SHP77 treated with DMSO at 0.1 percent for 48 hours (cell line): ENCODE measurements at regions not wholly inside any gene's neighbourhood (a gene's known extent, or its start where the extent isn't known, plus 50 kb on each side); places are given as distances from the start of the nearest gene placed in this dataset.
A peak's percentile ranks its signal among the peaks of the same experiment; 100 is the strongest.

Source experiments
- DNase-seq: peaks from one replicate; lab custom pipeline; 2025; lab: John Stamatoyannopoulos, UW

DNA sequence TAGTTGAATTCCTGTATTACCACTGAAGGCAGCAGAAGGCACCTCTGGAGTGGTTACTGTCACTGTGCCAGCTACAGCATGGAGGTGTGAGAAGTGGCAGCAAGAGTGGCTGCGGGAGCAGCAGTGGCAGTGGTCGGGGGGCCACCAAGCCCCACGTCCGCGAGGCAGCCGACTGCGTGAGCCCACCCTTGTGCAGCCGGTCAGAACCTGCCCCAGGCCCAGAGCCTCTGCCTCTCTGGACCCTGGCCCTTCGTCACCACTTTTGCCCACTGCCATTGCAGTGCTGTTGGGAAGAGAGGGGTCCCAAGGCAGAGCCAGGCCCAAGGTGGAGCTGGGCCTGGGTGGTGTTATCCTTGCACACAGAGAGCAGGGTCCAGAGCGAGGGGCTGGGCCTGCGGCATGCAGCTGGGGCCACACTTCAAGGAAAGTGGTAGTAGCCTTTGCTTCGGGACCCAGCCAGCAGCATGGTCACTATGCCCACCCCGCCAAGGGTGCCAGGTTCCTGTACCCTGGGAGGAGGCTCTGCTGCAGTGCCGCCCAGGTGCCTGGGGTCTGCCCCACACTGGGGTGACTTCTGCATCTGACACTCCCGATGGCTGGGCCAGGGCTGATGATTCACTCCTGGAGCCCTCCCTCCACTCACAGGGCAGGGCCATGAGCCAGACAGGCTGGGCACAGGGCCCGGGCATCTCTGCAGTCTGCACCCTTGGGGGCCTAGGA, 450.1 kb upstream of the LRATD1 start:
- no peak for DNase-seq

DNA sequence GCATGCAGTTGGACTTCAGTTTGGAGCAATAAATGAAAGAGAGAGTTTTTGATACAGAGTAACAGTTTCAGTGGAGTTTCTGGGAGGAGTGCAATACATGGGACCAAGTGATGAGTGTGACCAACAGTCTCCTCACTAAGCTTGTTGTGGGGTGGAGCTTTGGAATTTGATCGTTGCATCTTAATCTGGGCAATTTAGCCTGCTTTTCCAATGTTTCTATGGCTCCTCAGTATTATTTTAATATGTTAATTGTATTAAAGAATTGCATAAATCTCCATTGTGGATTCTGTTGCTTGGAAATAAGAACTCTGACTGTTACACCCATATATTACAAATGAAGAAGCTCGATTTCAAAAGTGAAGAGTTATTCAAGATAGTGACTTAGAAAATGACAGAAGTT, 446.6 kb upstream of the LRATD1 start:
- no peak for DNase-seq

GRCh38 chr2:14188446-14188845, 444.1 kb upstream of the LRATD1 start:
- no peak for DNase-seq

GRCh38 chr2:14189929-14190328, 442.6 kb upstream of the LRATD1 start:
- DNase-seq = no peak

DNA sequence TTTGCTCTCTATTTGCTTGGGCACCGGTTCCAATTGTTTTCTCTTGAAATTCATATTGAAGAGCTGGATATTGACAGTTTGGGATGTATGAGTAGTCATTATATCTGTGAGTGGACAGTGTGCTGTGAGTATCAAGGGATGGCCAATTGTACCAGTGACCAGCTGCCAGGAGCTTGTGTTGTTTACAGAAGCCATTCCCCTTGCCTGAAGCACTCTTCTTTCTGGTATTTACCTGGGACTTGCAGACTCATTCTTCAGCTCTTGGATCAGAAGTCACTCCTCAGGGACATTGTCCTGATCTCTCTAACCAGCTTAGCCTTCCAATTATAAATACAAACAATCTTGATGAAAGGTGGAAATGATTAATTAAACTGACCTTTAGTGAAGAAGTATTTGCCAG, 438.3 kb upstream of the LRATD1 start:
- peak; percentile 82 for DNase-seq

DNA sequence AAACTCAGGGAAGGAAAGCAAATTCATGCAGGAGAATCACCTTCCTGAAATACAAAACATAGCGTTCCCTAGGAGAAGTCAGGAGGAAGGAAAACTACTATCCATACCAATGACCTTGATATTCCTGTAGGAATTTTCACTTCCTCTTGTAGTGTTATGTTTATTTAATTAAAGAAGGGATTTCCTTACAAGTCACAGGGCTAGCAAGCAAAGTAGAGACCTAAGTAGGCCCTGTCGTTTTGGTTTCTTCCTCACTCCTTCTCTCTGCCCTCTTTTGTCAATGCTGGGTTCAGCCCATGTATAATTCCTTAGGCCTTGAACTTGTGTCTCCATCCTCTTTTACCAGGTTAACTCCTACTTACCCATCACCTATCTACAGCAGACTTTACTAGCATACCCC, 435.2 kb upstream of the LRATD1 start:
- DNase-seq = no peak

- DNase-seq = no peak
These were observed 433.5 kb upstream of the LRATD1 start for GRCh38 chr2:14199040-14199439.

- no peak for DNase-seq
These were observed 413.2 kb upstream of the LRATD1 start for GRCh38 chr2:14219306-14219705.

DNA sequence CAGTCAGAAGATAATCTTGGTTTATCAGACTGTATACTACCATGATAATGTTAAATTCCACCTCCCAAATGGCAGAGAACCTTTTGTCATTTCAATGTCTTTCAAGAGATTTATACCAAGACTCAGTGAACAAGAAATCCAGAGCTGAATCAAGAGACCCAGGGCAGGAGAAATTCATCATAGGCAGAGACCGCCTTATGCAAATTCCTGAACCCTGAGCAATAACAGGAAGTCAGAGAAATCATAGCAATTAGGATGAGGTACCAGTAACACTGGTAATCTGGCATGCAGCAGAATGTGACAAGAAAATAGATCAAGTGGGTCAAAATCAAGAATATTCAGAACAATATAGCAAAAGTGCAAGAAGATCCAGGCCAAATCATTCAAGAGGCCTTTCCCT, 412.4 kb upstream of the LRATD1 start:
- DNase-seq = no peak

- no peak for DNase-seq
These were observed 411.1 kb upstream of the LRATD1 start for GRCh38 chr2:14221466-14221865.

DNA sequence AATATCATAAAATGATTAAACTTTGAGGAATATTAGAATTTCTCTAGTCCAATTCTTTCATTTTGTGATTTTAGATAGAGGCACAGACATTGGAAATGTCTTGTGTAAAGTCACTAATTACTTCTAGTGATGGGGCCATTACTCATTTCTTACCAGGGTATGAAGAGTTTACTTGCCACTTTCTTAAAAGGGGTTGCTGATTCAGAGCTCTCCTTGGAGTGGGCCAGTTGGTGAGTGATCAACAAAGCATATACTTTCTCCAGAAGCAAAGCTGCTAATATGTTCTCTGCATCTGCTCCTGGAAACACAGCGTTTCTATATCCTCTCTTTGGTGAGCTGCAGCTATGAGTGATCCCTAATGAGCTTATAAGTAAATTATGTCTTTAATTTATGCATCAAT, 408.9 kb upstream of the LRATD1 start:
- DNase-seq = no peak

- DNase-seq = no peak
These were observed 401.1 kb upstream of the LRATD1 start for GRCh38 chr2:14231391-14231898.

DNA sequence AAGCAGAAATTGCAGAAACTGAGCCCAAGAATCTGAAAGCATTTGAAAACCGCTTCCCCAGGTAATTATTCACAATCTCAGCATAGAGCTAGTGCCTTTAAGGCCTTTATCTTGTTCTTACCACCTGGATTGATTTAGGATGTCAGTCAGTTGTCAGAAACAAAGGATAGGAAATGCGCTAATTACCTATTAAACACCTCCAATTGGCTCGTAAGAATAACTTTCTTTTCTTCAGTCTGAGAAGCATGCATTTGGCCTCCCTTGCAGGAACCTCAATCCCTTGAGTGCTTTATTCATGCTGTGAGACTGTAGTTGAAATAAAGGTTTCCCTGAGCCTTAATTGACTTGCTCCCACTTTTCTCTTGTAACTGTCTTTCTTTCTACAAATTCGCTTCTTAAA, 400.3 kb upstream of the LRATD1 start:
- no peak for DNase-seq

DNA sequence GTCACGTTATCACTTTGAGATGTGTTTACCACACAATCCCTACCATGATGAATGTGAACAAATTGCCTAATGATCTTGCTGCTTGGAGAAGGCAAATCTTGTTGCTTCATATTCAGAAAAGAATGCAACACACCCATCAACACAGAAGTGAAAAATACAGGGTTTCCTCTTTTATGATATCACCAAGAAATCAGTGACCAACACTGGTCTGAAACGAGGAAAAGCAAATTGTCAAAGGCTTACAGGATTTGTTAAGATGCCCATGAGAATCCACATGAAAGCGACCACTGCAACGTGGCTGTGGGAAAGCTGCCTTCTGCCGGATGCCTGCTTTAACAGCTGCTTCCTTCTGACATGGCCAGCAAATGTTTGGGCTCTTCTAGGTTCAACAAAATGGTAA, 397.6 kb upstream of the LRATD1 start:
- DNase-seq = no peak

GRCh38 chr2:14235667-14236066, 396.9 kb upstream of the LRATD1 start:
- no peak for DNase-seq

DNA sequence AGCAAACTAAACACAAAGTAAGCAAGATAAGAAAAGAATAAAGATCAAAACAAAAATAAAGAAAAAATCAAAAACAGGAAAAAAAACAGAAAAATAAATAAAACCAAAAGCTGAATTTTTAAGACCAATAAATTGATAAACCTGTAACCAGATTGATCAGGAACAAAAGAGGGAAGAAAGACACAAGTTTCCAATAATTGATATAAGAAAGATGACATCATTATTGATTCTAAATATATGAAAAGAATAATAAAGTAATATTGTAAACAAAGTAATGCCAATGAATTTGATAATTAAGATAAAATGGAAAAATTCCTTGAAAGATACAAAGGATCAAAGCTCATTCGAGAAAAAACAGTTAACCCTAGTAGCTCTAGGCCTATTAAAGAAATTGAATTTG, 394.6 kb upstream of the LRATD1 start:
- DNase-seq = no peak

DNA sequence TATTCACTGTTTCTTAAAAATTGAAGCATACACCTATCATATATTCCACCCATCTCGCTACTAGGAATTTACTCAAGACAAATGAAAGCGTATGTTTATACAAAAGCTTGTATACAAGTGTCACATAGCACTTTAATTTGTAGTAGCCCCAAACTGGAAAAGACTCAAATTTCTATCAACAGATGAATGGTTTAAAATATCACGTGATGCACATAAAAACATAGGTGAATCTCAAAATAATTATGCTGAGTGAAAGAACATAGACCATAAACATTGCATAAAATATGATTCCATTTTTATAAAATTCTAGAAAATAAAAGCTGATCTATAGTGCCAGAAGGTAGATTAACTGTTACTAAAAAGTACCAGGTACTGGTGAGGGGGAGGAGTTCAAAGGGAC, 392.9 kb upstream of the LRATD1 start:
- no peak for DNase-seq

GRCh38 chr2:14240868-14241267, 391.6 kb upstream of the LRATD1 start:
- DNase-seq = no peak

GRCh38 chr2:14245901-14246300, 386.6 kb upstream of the LRATD1 start:
- DNase-seq = no peak

DNA sequence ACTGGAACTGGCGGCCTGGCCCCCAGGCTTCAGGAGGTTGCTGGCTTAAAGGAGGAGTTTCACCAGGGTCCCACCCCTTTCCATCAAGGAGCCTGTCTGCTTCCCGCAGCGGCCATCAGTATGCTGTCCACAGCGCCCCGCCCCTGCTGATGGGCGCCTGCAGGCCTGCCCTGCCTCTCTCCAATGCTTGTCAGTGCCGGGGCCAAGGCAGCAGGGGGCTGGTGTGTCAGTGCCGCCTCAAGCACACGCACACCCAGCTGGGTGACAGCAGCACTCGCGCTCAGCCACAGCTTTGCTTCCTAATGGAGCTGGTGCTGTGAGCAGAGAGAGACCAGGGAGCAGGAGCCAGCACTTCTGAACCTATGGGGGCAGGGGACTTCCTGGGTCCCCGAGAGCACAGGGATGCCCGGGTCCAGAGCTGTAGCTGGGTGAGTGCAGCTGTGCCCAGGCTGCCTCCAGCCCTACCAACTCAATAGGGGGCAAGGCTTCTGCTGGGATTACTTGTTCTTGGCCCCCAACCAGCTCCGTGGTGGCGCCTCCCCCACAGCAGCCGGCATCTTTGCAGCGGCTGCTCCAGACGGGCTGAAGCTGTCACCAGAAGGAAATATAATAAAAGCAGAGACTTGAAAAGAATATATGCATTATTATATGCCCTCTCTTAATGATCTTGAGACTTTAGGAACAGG, 377.2 kb upstream of the LRATD1 start:
- DNase-seq = peak; percentile 85

- DNase-seq = no peak
These were observed 375.6 kb upstream of the LRATD1 start for GRCh38 chr2:14256890-14257289.

DNA sequence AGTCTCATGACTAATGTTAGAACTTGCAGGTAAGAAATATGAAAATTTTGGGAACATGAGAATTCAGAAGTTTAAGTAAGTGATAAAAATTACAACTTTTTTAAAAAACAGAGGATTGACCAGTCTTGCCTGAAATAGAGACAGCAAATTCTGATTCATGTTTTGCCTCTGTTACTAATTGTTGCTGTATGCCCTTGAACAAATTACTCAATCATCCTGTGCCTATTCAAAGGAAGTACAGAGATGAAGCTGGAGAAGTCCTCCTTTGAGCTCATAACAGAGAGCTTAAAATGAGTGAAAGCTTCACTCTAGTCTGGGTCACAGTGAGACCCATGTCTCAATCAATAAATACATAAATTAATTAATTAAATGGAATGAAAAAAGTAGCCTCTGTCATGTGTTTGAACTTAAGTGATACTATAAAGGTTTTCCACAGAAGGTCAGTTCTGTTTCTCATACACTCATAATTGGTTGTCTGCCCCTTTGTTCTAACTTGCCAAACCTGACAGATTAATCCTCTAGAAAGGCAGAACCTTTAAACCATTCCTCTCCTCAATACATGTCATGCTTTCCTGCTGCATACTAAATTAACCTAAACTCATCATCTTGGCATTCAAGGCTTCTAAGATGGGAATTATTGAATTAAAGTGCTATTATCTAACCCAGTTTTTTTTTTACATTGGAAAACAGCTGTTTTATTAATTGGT, 374.6 kb upstream of the LRATD1 start:
- no peak for DNase-seq

GRCh38 chr2:14261771-14262170, 370.7 kb upstream of the LRATD1 start:
- DNase-seq = no peak
